ENCODE measurements at regions not wholly inside any gene's neighbourhood (a gene's known extent, or its start where the extent isn't known, plus 50 kb on each side); places are given as distances from the start of the nearest gene placed in this dataset.

- Histone ChIP-seq H3K4me2 (ENCODE audit: low read length) (no peak overlapping the region), H4K20me1 (ENCODE audit: insufficient read depth) (no peaks in the 10 kb centered on the region), H3K36me3 (ENCODE audit: control insufficient read depth in 1 of 2, insufficient read depth in 2 of 2, low read length in 2 of 2) (no peaks in the 10 kb centered on the region), H3K4me1 (ENCODE audit: control insufficient read depth in 1 of 2, insufficient read depth in 2 of 2, low read length in 2 of 2) (no peaks in the 10 kb centered on the region), H3K79me2 (ENCODE audit: insufficient read depth, low read length) (no peaks in the 10 kb centered on the region), H3K27ac (ENCODE audit: low read depth, low read length) (no peak overlapping the region), H3K27me3 (ENCODE audit: insufficient read depth, low read length) (no peaks in the 10 kb centered on the region), H3K9ac (ENCODE audit: low read length) (no peak overlapping the region), H3K9me3 (ENCODE audit: control insufficient read depth in 1 of 2, insufficient read depth in 1 of 2, low read depth in 1 of 2, low read length in 2 of 2) (no peaks in the 10 kb centered on the region), H3K9me2 (ENCODE audit: insufficient read depth) (no peaks in the 10 kb centered on the region), H3K4me3 (replicated peaks in 1 of 2; ENCODE audit: low read depth in 1 of 2, low read length in 2 of 2) (no peak overlapping the region), H2AFZ (ENCODE audit: low read depth, low read length, poor library complexity, severe bottlenecking) (no peak overlapping the region)
- POLR2A ChIA-PET, result interaction anchor here (0.7 kb wide), 1 partner anchor 403 kb away, joined by 3 read pairs; no protein-coding TSS in a partner anchor
- RAD21 ChIA-PET (ENCODE audit: low non-redundant PET in 1 of 2, low total read pairs in 2 of 2, uncharacterized antibody in 2 of 2, unreplicated experiment in 2 of 2), result no interaction called here
- TF ChIP-seq ATF3 (IDR thresholded peaks at IDR 0.05) (no peak), JUND (IDR thresholded peaks at IDR 0.05) (no peak), ZNF274 (IDR thresholded peaks at IDR 0.05; ENCODE audit: low read depth, low read length) (no peak), REST (IDR thresholded peaks at IDR 0.05; ENCODE audit: low read depth) (no peak), ZBTB33 (IDR thresholded peaks at IDR 0.05; ENCODE audit: extremely low read depth, insufficient replicate concordance, low read length) (no peak), ELF1 (IDR thresholded peaks at IDR 0.05; ENCODE audit: borderline replicate concordance, low read depth) (no peak), EZH2 (IDR thresholded peaks at IDR 0.05) (no peak), SIN3A (IDR thresholded peaks at IDR 0.05; ENCODE audit: low read depth) (no peak), EZH2phosphoT487 (IDR thresholded peaks at IDR 0.05; ENCODE audit: borderline replicate concordance) (no peak), YY1 (IDR thresholded peaks at IDR 0.05; ENCODE audit: extremely low read depth, insufficient replicate concordance, low read depth, low read length) (no peak), POLR2AphosphoS5 (IDR thresholded peaks at IDR 0.05; ENCODE audit: low read depth, low read length) (no peak), POLR2A (IDR thresholded peaks at IDR 0.05; ENCODE audit: borderline replicate concordance, extremely low read depth, insufficient read depth, insufficient read length) (no peak), TCF7L2 (IDR thresholded peaks at IDR 0.05; ENCODE audit: borderline replicate concordance, extremely low read depth, insufficient read depth, insufficient read length) (no peak), CBX3 (IDR thresholded peaks at IDR 0.05; ENCODE audit: low read depth) (no peak), CEBPB (IDR thresholded peaks at IDR 0.05; ENCODE audit: low read depth) (no peak), SRF (IDR thresholded peaks at IDR 0.05; ENCODE audit: low read depth) (no peak), MAX (IDR thresholded peaks at IDR 0.05) (no peak), RAD21 (IDR thresholded peaks at IDR 0.05; ENCODE audit: low read depth) (no peak), FOSL1 (IDR thresholded peaks at IDR 0.05; ENCODE audit: low read depth) (no peak)
- DNase-seq (ENCODE audit: low read depth, low spot score), result no peak
- ATAC-seq, result no peak
- no TSS peak for BruUV-seq (replicated peaks)
- CTCF ChIA-PET, result no interaction called here
- intact Hi-C loops (cut with micrococcal nuclease), result no loop called here
These were observed 323.6 kb downstream of the BCOR start for GRCh38 chrX:39773923-39774773.

All from HCT116 (cell line).